Right cardiac atrium (tissue), 5 donors: ENCODE measurements at regions not wholly inside any gene's neighbourhood (a gene's known extent, or its start where the extent isn't known, plus 50 kb on each side); places are given as distances from the start of the nearest gene placed in this dataset.
A peak's percentile ranks its signal among the peaks of the same experiment; 100 is the strongest.

Experiments
- ATAC-seq, 2 donors: fragments of 200-7000 bp; cut with Tn5 transposase; one replicate each; pipeline versions ENCODE4 v1.8.0 to v1.9.1; 2020; ENCODE audit warnings: moderate library complexity in 2 of 2, mild to moderate bottlenecking in 1 of 2
- DNase-seq, 3 donors: peaks; one replicate each; pipeline ENCODE4 v3.0.0-alpha.2; 2020
- H3K27ac ChIP-seq: one replicate; pipeline ENCODE4 v1.5.1; 2013; ENCODE audit warnings: mild to moderate bottlenecking, low read length, control low read depth, moderate library complexity
- H3K27me3 ChIP-seq: one replicate; pipeline ENCODE4 v1.6.1; 2013; ENCODE audit not compliant: control insufficient read depth, insufficient read depth
- H3K4me1 ChIP-seq: one replicate; pipeline ENCODE4 v1.6.1; 2013; ENCODE audit warnings: low read length; ENCODE audit not compliant: control insufficient read depth, insufficient read depth
- H3K4me3 ChIP-seq: one replicate; pipeline ENCODE4 v1.5.1; 2013; ENCODE audit warnings: low read length, control low read depth
- H3K9me3 ChIP-seq: one replicate; pipeline ENCODE4 v1.6.1; 2013; ENCODE audit warnings: low read length; ENCODE audit not compliant: control insufficient read depth
- WGBS: extraction: QIAGEN DNeasy Blood & Tissue Kit; methylation state at CpG from one replicate; pipeline ENCODE4 v1.1.7; 2013; 5-methylcytosine and 5-hydroxymethylcytosine counted together
- intact Hi-C, 4 donors: fragments of 100-400 bp; cut with DNase I; formaldehyde crosslinking; loops; one replicate each; pipeline versions ENCODE4 v1.11.0 to v1.14.0; 2022 to 2023
- donor health status: healthy with polysubstance abuse.
- donor health status: DM: no; HTN: yes; CAD: no.
- donor health status: DM: no; HTN: no; CAD: no.
- donor health status: DM: no; HTN: yes; CAD: no; lungs with severe emphysema.
- donor health status: DM: yes; HTN: yes; CAD: no.

DNA sequence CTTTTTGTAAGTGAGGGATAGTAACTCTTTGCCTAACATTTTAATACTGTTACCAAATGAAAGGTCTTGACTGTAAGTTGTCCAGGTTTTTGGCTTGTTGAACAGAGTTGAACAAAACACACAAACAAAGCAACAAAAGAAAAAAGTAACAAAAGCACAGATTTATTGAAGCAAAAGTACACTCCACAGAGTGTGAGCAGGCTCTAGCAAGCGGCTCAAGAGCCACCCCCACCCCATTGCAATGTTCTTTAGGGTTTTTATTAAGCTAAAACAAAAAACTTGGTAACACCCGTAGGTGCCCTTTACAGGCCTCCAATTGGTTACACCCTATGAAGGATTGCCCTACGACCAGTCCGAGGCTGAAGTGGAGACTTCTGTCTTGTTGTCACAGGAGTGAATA is 197.4 kb upstream of the MAP3K1 start:
- Histone ChIP-seq H3K9me3 (no peaks in the 10 kb centered on the region), H3K4me3 (no peak overlapping the region), H3K27me3 (no peaks in the 10 kb centered on the region), H3K27ac (no peak overlapping the region), H3K4me1 (no peaks in the 10 kb centered on the region)
- intact Hi-C loops: no loop called here
- 97% methylated on average over 4 of the region's 4 CpGs for WGBS
- DNase-seq (no peak), ATAC-seq (no peak)

DNA sequence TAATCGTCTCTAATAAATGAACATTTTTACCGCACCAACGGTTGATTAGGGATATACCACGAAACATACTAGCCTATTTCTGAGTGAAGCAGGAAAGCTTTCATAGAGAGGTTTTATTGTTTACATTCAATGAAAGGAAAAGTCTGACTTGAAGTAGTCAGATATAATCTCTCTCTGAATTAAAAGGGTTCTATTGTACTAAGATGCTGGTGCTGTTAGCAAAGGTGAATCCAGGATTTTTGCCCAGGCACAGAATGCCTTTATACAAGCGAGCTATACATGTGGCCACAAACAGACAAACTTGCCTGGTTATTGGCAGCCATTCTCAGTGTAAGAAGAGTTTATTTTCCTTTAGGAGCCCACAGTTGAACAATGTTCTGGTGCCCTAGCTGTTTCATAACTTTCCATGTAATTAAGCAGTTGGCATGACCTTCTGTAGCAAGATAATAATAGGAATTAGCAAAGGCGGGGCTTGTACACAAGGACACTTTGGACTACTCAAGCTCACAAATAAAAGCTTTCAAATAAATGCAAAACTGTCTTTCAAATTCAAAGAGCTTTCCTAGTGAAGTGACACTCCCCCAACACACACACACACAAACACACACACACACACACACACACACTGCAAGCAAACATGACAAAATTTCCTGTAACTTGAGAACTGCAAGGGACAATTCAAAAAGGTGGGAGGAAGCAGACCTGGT is 198.7 kb upstream of the MAP3K1 start:
- peak overlapping the region; percentile 17 for H3K27ac ChIP-seq
- H3K4me1 ChIP-seq: no peaks in the 10 kb centered on the region
- no peak overlapping the region for H3K4me3 ChIP-seq
- ATAC-seq (peak in 1 of 2 donors; percentile 35), DNase-seq (no peak)
- no peaks in the 10 kb centered on the region for H3K9me3 ChIP-seq
- no peaks in the 10 kb centered on the region for H3K27me3 ChIP-seq
- intact Hi-C loops: no loop called here
- 61% methylated on average over 6 of the region's 6 CpGs for WGBS

- no peaks in the 10 kb centered on the region for H3K9me3 ChIP-seq
- no peak overlapping the region for H3K4me3 ChIP-seq
- peak overlapping the region; percentile 61 for H3K27ac ChIP-seq
- DNase-seq: peak in 2 of 3 donors; percentile 34 to 68
- ATAC-seq: peak; percentile 74 to 91
- no peaks in the 10 kb centered on the region for H3K27me3 ChIP-seq
- WGBS: 35% methylated on average over 6 of the region's 6 CpGs
- intact Hi-C loops: no loop called here
- H3K4me1 ChIP-seq: no peaks in the 10 kb centered on the region
Observed at GRCh38 chr5:56615361-56616153, 199.8 kb upstream of the MAP3K1 start.

DNA sequence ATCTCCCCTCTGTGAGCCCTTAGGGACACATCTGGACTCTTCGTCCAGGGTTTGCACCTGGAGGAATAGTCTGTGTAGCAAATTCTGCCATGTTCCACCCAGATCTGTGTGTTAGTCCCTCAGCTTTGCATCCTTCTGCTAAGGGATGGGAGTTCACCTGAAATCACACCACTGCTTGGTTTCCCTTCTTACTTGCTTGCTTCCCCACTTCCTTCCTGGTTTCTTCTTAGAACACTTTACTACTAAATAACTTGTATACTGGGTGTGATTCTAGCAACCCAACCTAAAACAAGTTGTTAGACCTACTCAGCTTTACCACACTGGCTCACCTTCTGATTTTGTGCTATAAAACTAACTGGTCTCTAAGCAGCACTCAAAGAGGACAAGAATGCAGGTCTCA is 202.6 kb upstream of the MAP3K1 start:
- DNase-seq (no peak), ATAC-seq (no peak)
- no peaks in the 10 kb centered on the region for H3K27me3 ChIP-seq
- H3K9me3 ChIP-seq: no peaks in the 10 kb centered on the region
- H3K4me3 ChIP-seq: no peak overlapping the region
- WGBS: 82% methylated on average over 1 of the region's 1 CpG
- intact Hi-C loops: no loop called here
- H3K4me1 ChIP-seq: no peaks in the 10 kb centered on the region
- no peak overlapping the region for H3K27ac ChIP-seq

- ATAC-seq: no peak
- no peaks in the 10 kb centered on the region for H3K27me3 ChIP-seq
- no peaks in the 10 kb centered on the region for H3K9me3 ChIP-seq
- no peak overlapping the region for H3K4me3 ChIP-seq
- intact Hi-C loops: no loop called here
- 87% methylated on average over 2 of the region's 2 CpGs for WGBS
- DNase-seq: no peak
- H3K27ac ChIP-seq: no peak overlapping the region
- H3K4me1 ChIP-seq: no peaks in the 10 kb centered on the region
Observed at GRCh38 chr5:56612353-56612752, 203.0 kb upstream of the MAP3K1 start.

DNA sequence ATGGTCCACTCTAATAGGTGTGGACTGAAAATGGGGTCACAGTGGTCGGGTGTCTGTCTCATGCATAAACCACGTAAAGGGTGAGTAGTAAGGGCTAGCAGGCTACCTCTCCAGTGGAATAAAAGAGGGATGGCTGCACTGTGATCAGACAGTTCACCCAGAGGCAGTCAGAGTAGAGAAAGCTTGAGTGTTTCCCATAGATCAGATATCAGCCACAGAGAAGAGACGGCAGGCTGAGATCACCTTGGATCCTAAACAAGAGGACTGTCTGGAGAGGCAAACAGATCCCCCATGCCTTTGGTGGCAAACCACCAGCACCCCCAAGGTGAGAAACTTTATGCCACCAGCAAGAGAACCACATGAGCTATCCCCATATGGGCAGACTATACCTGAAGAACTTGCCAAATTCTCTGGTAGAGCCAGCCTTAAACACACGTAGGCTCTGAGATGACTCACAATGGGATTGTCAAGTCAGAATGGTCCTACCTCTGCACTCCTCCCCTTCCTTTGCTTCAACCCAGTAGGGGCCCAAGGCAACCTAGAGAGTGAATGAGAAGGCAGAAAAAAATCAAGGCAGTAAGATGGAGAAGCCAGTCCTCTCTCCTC is 205.2 kb upstream of the MAP3K1 start:
- Histone ChIP-seq H3K27me3 (no peaks in the 10 kb centered on the region), H3K4me3 (no peak overlapping the region), H3K27ac (no peak overlapping the region), H3K4me1 (no peaks in the 10 kb centered on the region), H3K9me3 (no peaks in the 10 kb centered on the region)
- ATAC-seq (no peak), DNase-seq (no peak)
- intact Hi-C loops: no loop called here
- WGBS: 87% methylated on average over 4 of the region's 4 CpGs

GRCh38 chr5:56608217-56608925 is 207.0 kb upstream of the MAP3K1 start:
- intact Hi-C loops: no loop called here
- WGBS: 77% methylated on average over 6 of the region's 6 CpGs
- H3K27me3 ChIP-seq: no peaks in the 10 kb centered on the region
- no peaks in the 10 kb centered on the region for H3K9me3 ChIP-seq
- no peaks in the 10 kb centered on the region for H3K4me1 ChIP-seq
- no peak overlapping the region for H3K27ac ChIP-seq
- peak in 1 of 3 donors; percentile 42 for DNase-seq
- H3K4me3 ChIP-seq: no peak overlapping the region
- ATAC-seq: peak in 1 of 2 donors; percentile 38

- no peak for DNase-seq
- Histone ChIP-seq H3K4me3 (no peak overlapping the region), H3K9me3 (no peaks in the 10 kb centered on the region), H3K27ac (no peak overlapping the region), H3K27me3 (no peaks in the 10 kb centered on the region), H3K4me1 (no peaks in the 10 kb centered on the region)
- intact Hi-C loops: no loop called here
- WGBS: 70% methylated on average over 4 of the region's 4 CpGs
- no peak for ATAC-seq
Observed at GRCh38 chr5:56607551-56607950, 207.8 kb upstream of the MAP3K1 start.

DNA sequence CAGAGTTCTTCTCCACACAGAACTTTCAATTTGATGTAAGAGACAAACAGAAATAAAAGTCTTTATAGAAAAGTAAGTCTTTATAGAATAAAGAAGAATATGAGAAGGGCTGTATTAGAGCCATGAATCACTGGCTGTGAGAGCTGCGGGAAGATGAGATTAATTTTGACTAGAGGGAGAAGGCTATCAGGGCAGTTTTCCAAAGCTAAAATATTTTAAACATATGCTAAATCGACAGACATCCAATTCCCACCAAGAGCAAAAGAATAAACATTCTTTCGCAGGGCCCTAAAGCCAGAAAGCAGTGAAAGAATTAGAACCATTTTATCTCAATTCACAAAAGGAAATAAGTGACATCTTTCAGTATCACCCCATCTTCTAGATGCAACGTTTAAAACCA is 208.3 kb upstream of the MAP3K1 start:
- intact Hi-C loops: no loop called here
- ATAC-seq (no peak), DNase-seq (no peak)
- 58% methylated on average over 4 of the region's 4 CpGs for WGBS
- Histone ChIP-seq H3K27me3 (no peaks in the 10 kb centered on the region), H3K9me3 (no peaks in the 10 kb centered on the region), H3K4me3 (no peak overlapping the region), H3K27ac (no peak overlapping the region), H3K4me1 (no peaks in the 10 kb centered on the region)

GRCh38 chr5:56606192-56606591 is 209.2 kb upstream of the MAP3K1 start:
- WGBS: 94% methylated on average over 3 of the region's 3 CpGs
- Histone ChIP-seq H3K27me3 (no peaks in the 10 kb centered on the region), H3K4me3 (no peak overlapping the region), H3K9me3 (no peaks in the 10 kb centered on the region), H3K4me1 (no peaks in the 10 kb centered on the region), H3K27ac (no peak overlapping the region)
- ATAC-seq (no peak), DNase-seq (no peak)
- intact Hi-C loops: no loop called here

DNA sequence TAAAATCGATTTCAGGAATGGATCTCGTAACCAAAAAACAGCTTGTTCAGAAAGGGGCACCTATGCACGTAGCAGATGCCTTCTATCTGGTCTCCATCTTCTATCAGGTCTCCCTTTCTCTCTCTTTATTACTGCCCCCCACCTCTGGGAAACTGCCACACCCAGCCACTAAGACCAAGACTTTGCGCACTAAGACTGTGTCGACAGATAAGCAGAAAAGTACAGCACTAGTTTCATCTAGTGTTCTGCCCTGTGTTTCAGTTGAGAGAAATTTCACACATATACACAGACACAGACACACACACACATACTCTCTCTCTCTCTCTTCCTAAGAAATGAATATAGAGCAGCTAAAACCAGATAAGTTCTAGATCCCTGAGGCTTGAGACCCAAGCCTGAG is 210.1 kb upstream of the MAP3K1 start:
- Histone ChIP-seq H3K27me3 (no peaks in the 10 kb centered on the region), H3K9me3 (no peaks in the 10 kb centered on the region), H3K4me3 (no peak overlapping the region), H3K4me1 (no peaks in the 10 kb centered on the region), H3K27ac (no peak overlapping the region)
- ATAC-seq (no peak), DNase-seq (no peak)
- intact Hi-C loops: no loop called here
- 97% methylated on average over 5 of the region's 5 CpGs for WGBS
